AG09319 (cell line): ENCODE measurements at regions not wholly inside any gene's neighbourhood (a gene's known extent, or its start where the extent isn't known, plus 50 kb on each side); places are given as distances from the start of the nearest gene placed in this dataset.

Experiments
- DNase-seq: peaks from one replicate; pipeline ENCODE4 v3.0.0-alpha.2; 2010; ENCODE audit warnings: low read depth; ENCODE audit errors: extremely low read depth
- CTCF ChIP-seq: IDR thresholded peaks from 2 replicates; pipeline ENCODE4 v1.5.1; 2011; ENCODE audit warnings: low read depth, mild to moderate bottlenecking, inconsistent platforms, low read length, moderate library complexity

GRCh38 chr3:118778201-118778600 is 256.4 kb downstream of the IGSF11 start:
- no peak for TF ChIP-seq CTCF
- DNase-seq: no peak

GRCh38 chr3:118781232-118781631 is 253.4 kb downstream of the IGSF11 start:
- DNase-seq: no peak
- TF ChIP-seq CTCF: no peak

GRCh38 chr3:118781839-118782238 is 252.8 kb downstream of the IGSF11 start:
- no peak for TF ChIP-seq CTCF
- DNase-seq: no peak

GRCh38 chr3:118782755-118783202 is 251.9 kb downstream of the IGSF11 start:
- DNase-seq: no peak
- no peak for TF ChIP-seq CTCF

- no peak for TF ChIP-seq CTCF
- no peak for DNase-seq
Measured at GRCh38 chr3:118785415-118785814, 249.2 kb downstream of the IGSF11 start.

- TF ChIP-seq CTCF: no peak
- DNase-seq: no peak
Measured at GRCh38 chr3:118791246-118791645, 243.4 kb downstream of the IGSF11 start.

GRCh38 chr3:118792191-118792590 is 242.5 kb downstream of the IGSF11 start:
- TF ChIP-seq CTCF: no peak
- DNase-seq: no peak

- no peak for TF ChIP-seq CTCF
- DNase-seq: no peak
Measured at GRCh38 chr3:118793176-118793575, 241.5 kb downstream of the IGSF11 start.
